ENCODE measurements at regions not wholly inside any gene's neighbourhood (a gene's known extent, or its start where the extent isn't known, plus 50 kb on each side); places are given as distances from the start of the nearest gene placed in this dataset.

- TF ChIP-seq ZNF383 (CRISPR knock-in tag; IDR thresholded peaks at IDR 0.05; ENCODE audit: borderline replicate concordance) (peak; percentile 9; the same call in 1 of the 2 replicates), ZNF264 (CRISPR knock-in tag; IDR thresholded peaks at IDR 0.05) (peak; percentile 92; the same call in 1 of the 2 replicates), ZNF253 (CRISPR knock-in tag; IDR thresholded peaks at IDR 0.05; ENCODE audit: borderline replicate concordance) (peak; percentile 99), AFF4 (CRISPR knock-in tag; IDR thresholded peaks at IDR 0.05) (peak; percentile 93; the same call in 1 of the 2 replicates), KLF9 (CRISPR knock-in tag; IDR thresholded peaks at IDR 0.05; ENCODE audit: low read depth) (peak; percentile 99), RBAK (CRISPR knock-in tag; IDR thresholded peaks at IDR 0.05) (no peak), PHF5A (CRISPR knock-in tag; IDR thresholded peaks at IDR 0.05; ENCODE audit: low read depth, unreplicated experiment) (peak; percentile 97), MTF1 (CRISPR knock-in tag; IDR thresholded peaks at IDR 0.05) (no peak), PRDM10 (CRISPR knock-in tag; IDR thresholded peaks at IDR 0.05; ENCODE audit: low read depth) (peak; percentile 92), ZBTB37 (CRISPR knock-in tag; IDR thresholded peaks at IDR 0.05) (peak; percentile 88), MLX (CRISPR knock-in tag; IDR thresholded peaks at IDR 0.05) (peak; percentile 96), ZNF784 (CRISPR knock-in tag; IDR thresholded peaks at IDR 0.05; ENCODE audit: borderline replicate concordance) (peak; percentile 75; the same call in 1 of the 2 replicates), ZNF83 (CRISPR knock-in tag; IDR thresholded peaks at IDR 0.05; ENCODE audit: borderline replicate concordance) (peak; percentile 98; the same call in 1 of the 2 replicates), ATF6 (CRISPR knock-in tag; conservative IDR thresholded peaks at IDR 0.05) (peak; percentile 92; the same call in 1 of the 2 replicates)
Measured at GRCh38 chr14:34043627-34044372, 92.9 kb upstream of the EGLN3 start (continued).

Data from HepG2 (cell line).